NOMO-1 (cell line): ENCODE measurements at regions not wholly inside any gene's neighbourhood (a gene's known extent, or its start where the extent isn't known, plus 50 kb on each side); places are given as distances from the start of the nearest gene placed in this dataset.
"Not testable (repeated sequence)": the region's sequence is repeated elsewhere in the genome, so short reads cannot be mapped to it uniquely, and the experiment has no call there.

Experiments
- DNase-seq, 2 experiments: peaks; one replicate each; lab custom pipeline; 2025; ENCODE audit not compliant: unreplicated experiment in 2 of 2; lab: John Stamatoyannopoulos, UW

DNA sequence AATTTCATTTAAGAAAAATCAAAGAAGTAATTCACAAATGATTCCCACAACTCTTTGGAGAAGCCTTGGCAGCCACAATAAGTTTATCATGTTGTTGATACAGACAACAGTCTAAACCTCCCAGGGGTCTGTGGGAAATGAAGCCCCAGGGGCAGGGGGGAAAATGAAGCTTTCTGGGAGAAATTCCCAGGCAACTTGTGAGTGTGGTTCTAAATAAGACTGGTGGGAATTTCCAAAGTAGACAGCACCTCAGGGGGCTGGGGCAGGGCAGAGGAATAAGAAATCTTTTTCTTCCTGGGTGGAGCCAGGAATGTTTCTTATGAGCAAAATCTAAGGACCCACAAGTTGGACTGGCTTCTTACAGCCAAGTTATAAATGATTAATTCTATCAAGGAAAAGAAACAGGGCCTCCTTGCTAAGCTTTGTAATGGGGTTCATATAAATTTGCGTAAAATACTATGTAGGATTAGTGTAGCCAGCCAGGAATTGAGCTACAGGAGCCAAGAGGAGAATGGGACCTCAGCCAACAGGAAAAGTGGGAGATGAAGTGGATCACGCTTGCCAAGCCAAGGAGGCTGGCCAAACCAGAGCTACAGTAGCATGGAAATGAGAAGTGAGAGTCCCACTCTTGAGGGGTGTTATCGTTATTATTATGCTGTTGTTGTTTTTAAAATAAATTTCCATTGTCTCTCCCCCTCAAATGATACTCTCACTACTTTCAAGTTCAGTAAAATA lies 182.9 kb upstream of the FAR2 start:
- DNase-seq = no peak

- DNase-seq = no peak
These were observed 181.7 kb upstream of the FAR2 start for GRCh38 chr12:28967426-28967825.

DNA sequence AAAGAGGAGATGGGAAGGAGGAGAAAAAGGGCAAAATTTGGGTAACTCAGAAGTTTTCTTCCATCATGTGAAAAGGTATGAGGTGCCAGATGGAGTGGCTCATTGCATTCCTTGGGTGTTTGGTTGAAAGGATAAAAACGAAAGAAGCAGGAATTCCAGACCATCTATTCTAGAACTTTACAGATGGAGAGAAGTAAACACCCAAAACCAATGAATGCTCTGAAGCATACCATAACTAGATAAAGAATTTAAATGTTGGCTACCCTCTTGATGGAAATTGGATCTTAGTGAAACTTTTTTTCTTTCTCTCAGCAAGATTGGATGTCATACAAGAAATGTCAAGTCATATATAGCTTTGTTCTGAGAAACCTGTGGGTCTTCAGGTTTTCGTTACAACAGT lies 175.6 kb upstream of the FAR2 start:
- DNase-seq = no peak

DNA sequence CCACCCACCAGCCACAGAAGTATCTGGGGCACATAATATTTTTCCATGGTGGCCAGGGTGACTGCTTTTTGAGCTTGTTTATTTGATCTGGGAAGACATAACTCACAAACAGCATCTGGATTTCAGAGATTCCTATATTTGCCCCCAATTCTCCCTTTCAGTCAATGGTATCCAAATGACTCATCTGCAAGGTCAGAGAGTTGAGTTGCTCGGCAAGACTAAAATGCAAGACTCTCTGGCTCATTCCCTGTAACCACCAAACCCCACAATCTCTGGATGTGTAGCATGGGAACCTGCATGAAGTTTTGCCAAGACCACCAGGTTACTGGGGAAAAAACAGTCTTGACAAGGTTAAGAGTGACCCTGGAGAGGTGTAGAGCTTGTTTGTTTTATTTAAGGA lies 174.9 kb upstream of the FAR2 start:
- no peak for DNase-seq

DNA sequence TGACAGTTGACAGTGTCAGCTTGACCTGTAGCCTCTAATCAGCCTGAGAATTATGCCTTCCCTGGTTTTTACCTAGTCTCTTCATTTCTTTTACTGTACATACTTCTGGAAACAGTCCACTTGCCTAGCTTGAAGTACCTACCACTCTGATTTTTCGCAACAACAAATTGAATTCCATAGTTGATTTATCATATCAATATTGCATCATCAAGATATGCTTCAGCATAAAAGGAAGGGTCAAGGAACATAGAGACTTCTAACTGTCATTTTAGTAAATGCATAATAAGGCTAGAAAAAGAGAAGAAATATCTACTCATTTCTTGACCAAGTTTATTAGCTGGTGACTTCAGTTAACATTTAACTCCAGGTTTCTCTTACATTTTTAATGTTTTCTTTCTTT lies 174.2 kb upstream of the FAR2 start:
- no peak for DNase-seq

GRCh38 chr12:28975564-28976340 lies 173.3 kb upstream of the FAR2 start:
- no peak for DNase-seq

- DNase-seq = no peak
These were observed 168.6 kb upstream of the FAR2 start for GRCh38 chr12:28980436-28980835.

- no peak for DNase-seq
These were observed 161.3 kb upstream of the FAR2 start for GRCh38 chr12:28987538-28988324.

DNA sequence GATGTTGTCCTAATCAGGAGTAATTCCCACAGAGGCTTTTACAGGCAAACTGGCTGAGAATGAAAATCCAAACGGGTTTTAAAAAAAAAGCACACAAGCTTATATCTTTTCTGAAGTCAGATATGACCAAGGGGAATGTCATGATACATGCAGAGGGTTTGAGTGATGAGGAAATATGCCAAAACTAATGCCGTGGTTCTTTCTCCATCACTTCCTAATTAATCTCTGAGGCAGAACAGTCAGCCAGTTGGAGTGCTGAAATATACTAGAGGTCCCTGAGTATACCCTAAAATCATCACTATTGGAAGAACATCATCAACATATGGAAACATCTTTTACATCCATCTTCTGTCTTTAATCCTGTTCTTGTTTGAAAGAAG lies 160.8 kb upstream of the FAR2 start:
- DNase-seq = no peak

DNA sequence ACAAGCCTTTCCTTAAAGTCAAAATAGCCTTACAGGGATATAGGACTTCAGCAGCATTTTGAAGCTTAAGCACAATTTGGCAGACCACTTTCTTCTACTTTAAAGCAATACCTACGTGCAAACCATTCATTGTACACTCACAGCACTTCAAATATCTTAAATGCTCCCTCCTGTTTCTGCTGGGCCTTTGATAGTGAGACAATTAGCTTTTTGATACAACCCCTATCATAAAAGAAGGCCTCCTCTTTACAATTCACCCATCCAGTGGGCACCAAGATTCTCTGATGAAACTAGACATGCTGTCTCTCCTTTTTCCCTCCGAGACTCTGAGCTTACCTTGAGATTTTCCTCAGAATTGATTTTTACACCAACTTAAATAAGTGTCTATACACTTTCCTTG lies 157.5 kb upstream of the FAR2 start:
- DNase-seq = no peak

GRCh38 chr12:28993720-28994119 lies 155.4 kb upstream of the FAR2 start:
- DNase-seq = no peak

DNA sequence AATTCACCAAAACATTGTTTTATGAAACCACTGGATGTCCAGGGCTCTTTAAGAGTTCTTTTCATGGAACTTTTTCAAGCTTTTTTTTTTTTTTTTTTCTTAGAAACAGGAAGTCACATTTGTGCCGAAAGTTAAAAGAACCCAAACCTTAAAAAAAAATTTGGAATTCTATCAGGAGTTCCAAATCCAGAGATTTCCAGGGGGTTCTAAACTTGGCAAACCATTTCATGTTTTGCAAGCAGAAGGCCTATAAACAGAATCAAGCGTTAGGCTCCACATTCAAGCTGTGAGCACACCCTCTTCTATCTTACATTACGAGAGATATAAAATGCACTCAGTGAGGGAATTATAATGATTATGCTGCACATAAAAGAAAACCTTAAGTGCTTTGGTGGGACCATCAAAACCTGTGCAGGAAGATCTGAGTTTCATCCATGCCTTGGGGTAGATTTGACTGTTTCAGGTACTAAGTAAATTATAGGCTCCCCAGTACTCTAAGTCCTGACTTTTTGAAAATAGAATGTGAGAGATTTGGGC lies 154.8 kb upstream of the FAR2 start:
- DNase-seq = no peak

- no peak for DNase-seq
These were observed 152.4 kb upstream of the FAR2 start for GRCh38 chr12:28996688-28997087.

DNA sequence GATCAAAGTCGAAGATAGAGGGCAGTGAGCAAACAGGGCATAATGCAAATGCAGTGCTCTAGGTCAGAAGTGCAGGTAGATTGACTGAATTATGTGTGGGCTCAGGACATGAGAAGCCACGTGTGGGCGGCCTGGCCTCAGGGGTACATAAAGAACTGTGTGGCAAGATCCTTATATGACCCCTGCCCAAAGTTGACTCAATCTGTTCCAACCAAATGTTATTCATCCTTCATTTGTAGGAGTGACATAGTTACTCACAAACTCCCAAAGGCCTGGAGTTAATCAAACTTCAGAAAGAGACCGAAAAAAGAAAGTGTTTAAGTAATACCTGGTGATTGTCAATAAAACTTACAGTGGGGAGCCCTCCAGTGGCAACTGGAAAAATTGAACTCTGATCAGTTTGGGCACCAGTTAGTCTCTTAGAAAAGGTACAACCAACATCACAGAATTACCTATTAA lies 150.4 kb upstream of the FAR2 start:
- no peak for DNase-seq

GRCh38 chr12:29004066-29004935 lies 144.8 kb upstream of the FAR2 start:
- DNase-seq = no peak

- DNase-seq = no peak
These were observed 144.2 kb upstream of the FAR2 start for GRCh38 chr12:29004936-29005304.

GRCh38 chr12:29008786-29009185 lies 140.3 kb upstream of the FAR2 start:
- DNase-seq = no peak

DNA sequence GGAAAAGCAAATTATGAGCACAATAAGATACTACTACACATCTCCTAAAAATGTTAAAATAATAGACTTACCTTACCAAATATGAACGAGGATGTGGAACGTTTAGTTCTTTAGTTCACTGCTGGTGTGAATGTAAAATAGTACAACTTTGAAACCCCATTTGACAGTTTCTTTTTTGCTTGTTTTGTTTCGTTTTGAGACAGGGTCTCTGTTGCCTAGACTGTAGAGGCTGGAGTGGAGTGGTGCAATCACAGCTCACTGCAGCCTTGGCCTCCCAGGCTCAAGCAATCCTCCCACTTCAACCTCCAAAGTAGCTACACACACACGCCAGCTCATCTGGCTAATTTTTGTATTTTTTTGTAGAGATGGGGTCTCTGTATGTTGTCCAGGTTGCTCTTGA lies 136.4 kb upstream of the FAR2 start:
- DNase-seq = no peak

DNA sequence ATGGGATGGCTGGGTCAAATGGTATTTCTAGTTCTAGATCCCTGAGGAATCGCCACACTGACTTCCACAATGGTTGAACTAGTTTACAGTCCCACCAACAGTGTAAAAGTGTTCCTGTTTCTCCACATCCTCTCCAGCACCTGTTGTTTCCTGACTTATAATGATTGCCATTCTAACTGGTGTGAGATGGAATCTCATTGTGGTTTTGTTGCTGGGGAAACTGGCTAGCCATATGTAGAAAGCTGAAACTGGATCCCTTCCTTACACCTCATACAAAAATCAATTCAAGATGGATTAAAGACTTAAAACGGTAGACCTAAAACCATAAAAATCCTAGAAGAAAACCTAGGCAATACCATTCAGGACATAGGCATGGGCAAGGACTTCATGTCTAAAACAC lies 131.5 kb upstream of the FAR2 start:
- DNase-seq = not testable (repeated sequence)

DNA sequence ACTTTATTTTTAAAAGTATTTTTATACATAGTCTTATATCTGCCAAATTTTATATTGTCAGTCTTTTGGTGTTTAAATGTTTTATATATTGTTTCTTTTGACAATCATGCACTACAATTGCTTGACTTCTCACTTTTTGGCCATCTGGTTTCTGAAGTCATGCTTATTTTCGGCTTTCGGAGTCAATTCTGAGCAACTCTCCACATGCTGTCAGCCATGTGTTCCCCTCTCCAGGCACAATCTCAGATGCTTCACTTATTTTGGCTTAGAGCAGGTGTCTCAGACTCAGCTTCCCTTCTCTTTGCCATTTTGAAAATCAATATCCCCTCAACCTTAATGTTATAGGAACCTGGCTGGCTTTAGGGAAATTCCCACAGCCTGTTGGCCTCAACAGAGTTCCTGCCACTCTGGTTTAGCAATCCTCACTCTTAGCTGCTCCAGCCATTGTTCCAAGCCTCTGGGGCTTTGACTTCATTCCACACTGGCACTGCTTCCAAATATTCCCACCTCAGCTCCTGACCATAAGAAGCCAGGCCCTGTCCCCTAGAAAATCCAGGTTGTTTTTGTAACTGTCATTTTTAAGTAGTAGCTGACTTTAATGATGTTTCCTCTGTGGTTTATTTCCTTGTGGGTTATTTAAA lies 125.5 kb upstream of the FAR2 start:
- DNase-seq = no peak
